ENCODE measurements at regions not wholly inside any gene's neighbourhood (a gene's known extent, or its start where the extent isn't known, plus 50 kb on each side); places are given as distances from the start of the nearest gene placed in this dataset.
A peak's percentile ranks its signal among the peaks of the same experiment; 100 is the strongest.

- no peaks in the 10 kb centered on the region for H3K9me3 ChIP-seq (ENCODE audit: low read depth, low read length)
- no peak overlapping the region for H3K4me3 ChIP-seq (ENCODE audit: insufficient read depth, low read length)
- peak; percentile 74 for DNase-seq (ENCODE audit: insufficient read length, low spot score, missing footprints)
- peaks cover 9% of the 10 kb centered on the region for H3K4me1 ChIP-seq (ENCODE audit: insufficient read depth, low read length)
- H3K4me2 ChIP-seq (ENCODE audit: insufficient read depth, low read length), result no peak overlapping the region
- peak overlapping the region; percentile 41 for H3K27ac ChIP-seq (ENCODE audit: low read depth, low read length)
- no peaks in the 10 kb centered on the region for H3K79me2 ChIP-seq (ENCODE audit: insufficient read depth, low read length)
- no peaks in the 10 kb centered on the region for H3K36me3 ChIP-seq (ENCODE audit: insufficient read depth, low read length)
- no peaks in the 10 kb centered on the region for H3K27me3 ChIP-seq (ENCODE audit: insufficient read depth, low read length)
- H4K20me1 ChIP-seq (ENCODE audit: insufficient read depth, low read length), result no peaks in the 10 kb centered on the region
- TF ChIP-seq CTCF (IDR thresholded peaks at IDR 0.05; ENCODE audit: extremely low read depth, low read depth, low read length), result no peak
- no peak overlapping the region for H2AFZ ChIP-seq (ENCODE audit: low read length)
These were observed 443.8 kb upstream of the TGFBR2 start for GRCh38 chr3:30162579-30162978.

- Histone ChIP-seq H3K4me1 (ENCODE audit: insufficient read depth, low read length) (peaks cover 8% of the 10 kb centered on the region), H2AFZ (ENCODE audit: low read length) (no peak overlapping the region), H3K27me3 (ENCODE audit: insufficient read depth, low read length) (no peaks in the 10 kb centered on the region), H3K4me3 (ENCODE audit: insufficient read depth, low read length) (no peak overlapping the region), H3K4me2 (ENCODE audit: insufficient read depth, low read length) (no peak overlapping the region), H3K36me3 (ENCODE audit: insufficient read depth, low read length) (no peaks in the 10 kb centered on the region), H3K9me3 (ENCODE audit: low read depth, low read length) (no peaks in the 10 kb centered on the region), H3K27ac (ENCODE audit: low read depth, low read length) (no peak overlapping the region), H4K20me1 (ENCODE audit: insufficient read depth, low read length) (no peaks in the 10 kb centered on the region), H3K79me2 (ENCODE audit: insufficient read depth, low read length) (no peaks in the 10 kb centered on the region)
- DNase-seq (ENCODE audit: insufficient read length, low spot score, missing footprints), result no peak
- no peak for TF ChIP-seq CTCF (IDR thresholded peaks at IDR 0.05; ENCODE audit: extremely low read depth, low read depth, low read length)
These were observed 439.9 kb upstream of the TGFBR2 start for GRCh38 chr3:30166535-30166934.

- Histone ChIP-seq H3K79me2 (ENCODE audit: insufficient read depth, low read length) (no peaks in the 10 kb centered on the region), H3K4me1 (ENCODE audit: insufficient read depth, low read length) (peaks cover 6% of the 10 kb centered on the region), H3K36me3 (ENCODE audit: insufficient read depth, low read length) (no peaks in the 10 kb centered on the region), H4K20me1 (ENCODE audit: insufficient read depth, low read length) (no peaks in the 10 kb centered on the region), H3K27ac (ENCODE audit: low read depth, low read length) (no peak overlapping the region), H3K9me3 (ENCODE audit: low read depth, low read length) (no peaks in the 10 kb centered on the region), H3K4me3 (ENCODE audit: insufficient read depth, low read length) (no peak overlapping the region), H2AFZ (ENCODE audit: low read length) (no peak overlapping the region), H3K27me3 (ENCODE audit: insufficient read depth, low read length) (no peaks in the 10 kb centered on the region), H3K4me2 (ENCODE audit: insufficient read depth, low read length) (no peak overlapping the region)
- TF ChIP-seq CTCF (IDR thresholded peaks at IDR 0.05; ENCODE audit: extremely low read depth, low read depth, low read length), result no peak
- no peak for DNase-seq (ENCODE audit: insufficient read length, low spot score, missing footprints)
These were observed 438.8 kb upstream of the TGFBR2 start for GRCh38 chr3:30167541-30168011.

- Histone ChIP-seq H3K79me2 (ENCODE audit: insufficient read depth, low read length) (no peaks in the 10 kb centered on the region), H3K4me2 (ENCODE audit: insufficient read depth, low read length) (no peak overlapping the region), H3K27ac (ENCODE audit: low read depth, low read length) (no peak overlapping the region), H3K4me3 (ENCODE audit: insufficient read depth, low read length) (no peak overlapping the region), H2AFZ (ENCODE audit: low read length) (no peak overlapping the region), H4K20me1 (ENCODE audit: insufficient read depth, low read length) (no peaks in the 10 kb centered on the region), H3K9me3 (ENCODE audit: low read depth, low read length) (no peaks in the 10 kb centered on the region), H3K4me1 (ENCODE audit: insufficient read depth, low read length) (no peaks in the 10 kb centered on the region), H3K27me3 (ENCODE audit: insufficient read depth, low read length) (no peaks in the 10 kb centered on the region), H3K36me3 (ENCODE audit: insufficient read depth, low read length) (no peaks in the 10 kb centered on the region)
- TF ChIP-seq CTCF (IDR thresholded peaks at IDR 0.05; ENCODE audit: extremely low read depth, low read depth, low read length), result no peak
- no peak for DNase-seq (ENCODE audit: insufficient read length, low spot score, missing footprints)
These were observed 436.9 kb upstream of the TGFBR2 start for GRCh38 chr3:30169487-30169886.
